Testis (tissue), 2 donors: ENCODE measurements at regions not wholly inside any gene's neighbourhood (a gene's known extent, or its start where the extent isn't known, plus 50 kb on each side); places are given as distances from the start of the nearest gene placed in this dataset.
"Not testable (repeated sequence)": the region's sequence is repeated elsewhere in the genome, so short reads cannot be mapped to it uniquely, and the experiment has no call there.

Source experiments
- DNase-seq: peaks from one replicate; pipeline ENCODE4 v3.0.0-alpha.2; 2019
- H3K27ac ChIP-seq, 2 donors: fragments of 200-600 bp; sonication (generic); one replicate each; pipeline ENCODE4 v1.5.1; 2019
- H3K27me3 ChIP-seq: fragments of 200-600 bp; sonication (generic); one replicate; pipeline ENCODE4 v1.5.1; 2019
- H3K36me3 ChIP-seq: fragments of 200-600 bp; sonication (generic); one replicate; pipeline ENCODE4 v1.5.1; 2017; ENCODE audit warnings: low read depth; ENCODE audit errors: missing control alignments
- H3K4me1 ChIP-seq: fragments of 200-600 bp; sonication (generic); one replicate; pipeline ENCODE4 v1.5.1; 2019
- H3K4me3 ChIP-seq, 2 donors: fragments of 200-600 bp; sonication (generic); one replicate each; pipeline ENCODE4 v1.5.1; 2017 to 2019
- H3K9me3 ChIP-seq: fragments of 200-600 bp; sonication (generic); one replicate; pipeline ENCODE4 v1.5.1; 2017
- CTCF ChIP-seq, 3 experiments: fragments of 450-650 bp in 2 of 3; fragments of 200-600 bp in 1 of 3; sonication (generic) in 1 of 3; IDR thresholded peaks; one replicate each; pipeline ENCODE4 v1.5.1; 2016 to 2019; ENCODE audit warnings: antibody characterized with exemption in 3 of 3, mild to moderate bottlenecking in 2 of 3, moderate library complexity in 1 of 3
- POLR2A ChIP-seq: fragments of 450-650 bp; IDR thresholded peaks from one replicate; pipeline ENCODE4 v1.6.1; 2017; ENCODE audit warnings: antibody characterized with exemption, mild to moderate bottlenecking, moderate library complexity
- WGBS, 2 donors: methylation state at CpG; one replicate each; pipeline ENCODE4 v1.1.5; 2018; 5-methylcytosine and 5-hydroxymethylcytosine counted together
- intact Hi-C: fragments of 100-400 bp; cut with DNase I; formaldehyde crosslinking; loops from one replicate; pipeline ENCODE4 v1.15.1; 2023; ENCODE audit warnings: low total_unique reads

- intact Hi-C loops = no loop called here
- H3K27ac ChIP-seq = no peak overlapping the region
- DNase-seq = no peak
- no peaks in the 10 kb centered on the region for H3K36me3 ChIP-seq
- H3K27me3 ChIP-seq = no peaks in the 10 kb centered on the region
- no peak overlapping the region for H3K4me3 ChIP-seq
- TF ChIP-seq POLR2A = no peak
- TF ChIP-seq CTCF (IDR thresholded peaks at IDR 0.05) = no peak
- no peaks in the 10 kb centered on the region for H3K4me1 ChIP-seq
- H3K9me3 ChIP-seq = no peaks in the 10 kb centered on the region
Observed at GRCh38 chr14:44741431-44741830, 220.3 kb downstream of the KLHL28 start.

GRCh38 chr14:44736326-44736725, 225.4 kb downstream of the KLHL28 start:
- Histone ChIP-seq H3K27ac (peak overlapping the region in 1 of 2 donors; percentile 31), H3K9me3 (no peaks in the 10 kb centered on the region), H3K4me1 (peaks cover 5% of the 10 kb centered on the region), H3K27me3 (no peaks in the 10 kb centered on the region), H3K36me3 (no peaks in the 10 kb centered on the region), H3K4me3 (no peak overlapping the region)
- TF ChIP-seq POLR2A (no peak), CTCF (IDR thresholded peaks at IDR 0.05) (no peak)
- intact Hi-C loops = no loop called here
- DNase-seq = no peak
- 55 to 75% methylated on average over 1 of the region's 1 CpG for WGBS, 2 donors

- H3K27ac ChIP-seq = no peak overlapping the region
- no peaks in the 10 kb centered on the region for H3K9me3 ChIP-seq
- no peaks in the 10 kb centered on the region for H3K27me3 ChIP-seq
- intact Hi-C loops = no loop called here
- no peak overlapping the region for H3K4me3 ChIP-seq
- H3K36me3 ChIP-seq = no peaks in the 10 kb centered on the region
- no peak for DNase-seq
- no peak for TF ChIP-seq POLR2A
- no peak for TF ChIP-seq CTCF (IDR thresholded peaks at IDR 0.05)
- H3K4me1 ChIP-seq = peaks cover 5% of the 10 kb centered on the region
Observed at GRCh38 chr14:44732144-44732543, 225.1 kb upstream of the FSCB start.

GRCh38 chr14:44730860-44731259, 223.8 kb upstream of the FSCB start:
- WGBS, 2 donors = 68 to 70% methylated on average over 3 of the region's 3 CpGs
- intact Hi-C loops = no loop called here
- no peak for TF ChIP-seq POLR2A
- TF ChIP-seq CTCF (IDR thresholded peaks at IDR 0.05) = no peak
- no peaks in the 10 kb centered on the region for H3K36me3 ChIP-seq
- no peak overlapping the region for H3K27ac ChIP-seq
- no peaks in the 10 kb centered on the region for H3K9me3 ChIP-seq
- H3K4me1 ChIP-seq = peaks cover 2% of the 10 kb centered on the region
- no peak for DNase-seq
- H3K27me3 ChIP-seq = no peaks in the 10 kb centered on the region
- H3K4me3 ChIP-seq = no peak overlapping the region

GRCh38 chr14:44721395-44721794, 214.3 kb upstream of the FSCB start:
- H3K4me3 ChIP-seq, DNase-seq, H3K4me1 ChIP-seq, H3K27me3 ChIP-seq, H3K27ac ChIP-seq, H3K9me3 ChIP-seq, H3K36me3 ChIP-seq, intact Hi-C loops: not testable (repeated sequence)
- 50 to 59% methylated on average over 1 of the region's 1 CpG for WGBS, 2 donors
